IMR-90 (cell line): ENCODE measurements at regions not wholly inside any gene's neighbourhood (a gene's known extent, or its start where the extent isn't known, plus 50 kb on each side); places are given as distances from the start of the nearest gene placed in this dataset.

Experiments used
- CTCF ChIP-seq: conservative IDR thresholded peaks from 2 replicates; pipeline ENCODE4 v1.5.1; 2012; ENCODE audit warnings: mild to moderate bottlenecking, low read depth, low read length, improper control_type of control experiment
- POLR2A ChIP-seq: IDR thresholded peaks from 2 replicates; pipeline ENCODE4 v1.6.1; 2012; ENCODE audit warnings: mild to moderate bottlenecking, low read depth, low read length
- RFX5 ChIP-seq: IDR thresholded peaks from 2 replicates; pipeline ENCODE4 v1.8.0; 2012; ENCODE audit warnings: low read depth, mild to moderate bottlenecking, low read length, moderate library complexity

GRCh38 chr12:113751513-113751912 is 214.6 kb downstream of the RBM19 start:
- TF ChIP-seq CTCF: no peak
- no peak for TF ChIP-seq RFX5
- no peak for TF ChIP-seq POLR2A
